HepG2 (cell line): ENCODE measurements at regions not wholly inside any gene's neighbourhood (a gene's known extent, or its start where the extent isn't known, plus 50 kb on each side); places are given as distances from the start of the nearest gene placed in this dataset.

Experiments used
- ATAC-seq: fragments of 200-7000 bp; cut with Tn5 transposase; 3 replicates; pipeline ENCODE4 v1.9.1; 2020; ENCODE audit warnings: mild to moderate bottlenecking, moderate library complexity
- BruUV-seq: library from RNA; stranded (reverse); fragments of 400-500 nt; replicated peaks from 2 replicates; lab custom pipeline; 2021; lab: Mats Ljungman, UMichigan
- CTCF ChIA-PET: fragments of 300-600 bp; formaldehyde crosslinking; extraction: SDS; loops from one replicate; lab custom pipeline; 2021; ENCODE audit warnings: low total read pairs, inconsistent platforms, low intra/inter-chr PET ratio; lab: Yijun Ruan, JAX
- POLR2A ChIA-PET: fragments of 350-600 bp; sonication (Branson Sonifier 250); formaldehyde crosslinking; loops from one replicate; lab custom pipeline; 2020; ENCODE audit warnings: antibody characterized with exemption, inconsistent platforms; lab: Yijun Ruan, JAX
- DNase-seq: peaks from one replicate; pipeline ENCODE4 v3.0.0-alpha.2; 2015; ENCODE audit warnings: low spot score
- FAIRE-seq: peaks from 3 replicates; lab custom pipeline; 2011; peaks lifted over from hg19 to GRCh38; lab: Jason Lieb, UNC
- H2AFZ ChIP-seq: one replicate; pipeline ENCODE4 v1.6.1; 2011; ENCODE audit warnings: low read length, inconsistent platforms
- H3K27ac ChIP-seq: fragments of 300-600 bp; 3 replicates; pipeline ENCODE4 v1.8.0; 2011; ENCODE audit warnings: mixed run types, mild to moderate bottlenecking, mixed read lengths, low read length, inconsistent platforms; ENCODE audit not compliant: insufficient read depth; ENCODE audit errors: extremely low read length
- H3K27me3 ChIP-seq, 2 experiments: fragments of 200-600 bp in 1 of 2; 2 replicates in 1 of 2; 3 replicates in 1 of 2; pipeline versions ENCODE4 v1.6.0 to v1.8.0; 2011; ENCODE audit warnings: low read length in 2 of 2, mild to moderate bottlenecking in 2 of 2, moderate library complexity in 2 of 2, inconsistent platforms in 1 of 2; ENCODE audit not compliant: insufficient read depth in 2 of 2, control insufficient read depth in 1 of 2
- H3K36me3 ChIP-seq, 2 experiments: fragments of 200-600 bp in 1 of 2; replicated peaks in 1 of 2; 2 replicates in 1 of 2; 3 replicates in 1 of 2; pipeline versions ENCODE4 v1.5.1 to v1.8.0; 2011; ENCODE audit warnings: low read length in 2 of 2, inconsistent platforms in 1 of 2; ENCODE audit not compliant: insufficient read depth in 2 of 2, control insufficient read depth in 1 of 2
- H3K4me1 ChIP-seq: 2 replicates; pipeline ENCODE4 v1.5.1; 2012; ENCODE audit warnings: low read length, inconsistent platforms; ENCODE audit not compliant: insufficient read depth
- H3K4me2 ChIP-seq: 2 replicates; pipeline ENCODE4 v1.6.0; 2011; ENCODE audit warnings: low read depth, low read length, inconsistent platforms
- H3K4me3 ChIP-seq, 3 experiments: fragments of 200-600 bp in 1 of 3; sonication (generic), shearing (Covaris generic) in 1 of 3; replicated peaks in 1 of 3; 2 replicates each; pipeline ENCODE4 v1.5.1; 2011 to 2016; ENCODE audit warnings: low read length in 3 of 3, inconsistent platforms in 2 of 3, low read depth in 2 of 3, mild to moderate bottlenecking in 2 of 3, control low read depth in 1 of 3, mixed read lengths in 1 of 3; ENCODE audit not compliant: insufficient read depth in 1 of 3
- H3K79me2 ChIP-seq: one replicate; pipeline ENCODE4 v1.6.1; 2011; ENCODE audit warnings: low read length, inconsistent platforms; ENCODE audit not compliant: insufficient read depth
- H3K9ac ChIP-seq: 2 replicates; pipeline ENCODE4 v1.6.0; 2011; ENCODE audit warnings: mild to moderate bottlenecking, low read depth, low read length, inconsistent platforms; ENCODE audit not compliant: insufficient read depth
- H3K9me3 ChIP-seq: 2 replicates; pipeline ENCODE4 v1.5.1; 2012; ENCODE audit warnings: mild to moderate bottlenecking, low read length
- H4K20me1 ChIP-seq: 2 replicates; pipeline ENCODE4 v1.6.0; 2011; ENCODE audit warnings: inconsistent platforms, mild to moderate bottlenecking, low read length, moderate library complexity; ENCODE audit not compliant: insufficient read depth
- ARID2 ChIP-seq: sonication (generic); formaldehyde crosslinking; IDR thresholded peaks from 2 replicates; pipeline ENCODE4 v1.8.1; 2022; ENCODE audit warnings: mild to moderate bottlenecking, missing genetic modification reagents, borderline replicate concordance
- ATF7-NPFF ChIP-seq: sonication (generic); formaldehyde crosslinking; IDR thresholded peaks from 2 replicates; pipeline ENCODE4 v1.8.1; 2023; ENCODE audit warnings: mild to moderate bottlenecking, low read depth, missing genetic modification reagents, moderate library complexity
- CSRNP1 ChIP-seq: sonication (generic); formaldehyde crosslinking; IDR thresholded peaks from 2 replicates; pipeline ENCODE4 v1.8.1; 2023; ENCODE audit warnings: mild to moderate bottlenecking, missing genetic modification reagents
- ERF ChIP-seq: IDR thresholded peaks from 2 replicates; pipeline ENCODE4 v1.6.1; 2018; ENCODE audit warnings: missing biosample characterization, missing genetic modification reagents
- GTF3A ChIP-seq: sonication (generic); formaldehyde crosslinking; conservative IDR thresholded peaks from 2 replicates; pipeline ENCODE4 v1.4.0; 2020; ENCODE audit warnings: mild to moderate bottlenecking, missing genetic modification reagents
- GZF1 ChIP-seq: sonication (generic); formaldehyde crosslinking; IDR thresholded peaks from 2 replicates; pipeline ENCODE4 v1.5.1; 2020; ENCODE audit warnings: mild to moderate bottlenecking, missing genetic modification reagents
- KLF13 ChIP-seq: sonication (generic); formaldehyde crosslinking; IDR thresholded peaks from 2 replicates; pipeline ENCODE4 v1.4.0; 2020; ENCODE audit warnings: mild to moderate bottlenecking, missing genetic modification reagents
- MIXL1 ChIP-seq: IDR thresholded peaks from 2 replicates; pipeline ENCODE4 v1.6.1; 2016
- MXD4 ChIP-seq: IDR thresholded peaks from 2 replicates; pipeline ENCODE4 v1.6.1; 2016; ENCODE audit warnings: mild to moderate bottlenecking, missing biosample characterization, missing genetic modification reagents
- NBN ChIP-seq: fragments of 450-650 bp; conservative IDR thresholded peaks from 2 replicates; pipeline ENCODE4 v1.6.1; 2017
- NONO ChIP-seq, 2 experiments: fragments of 450-650 bp in 1 of 2; sonication (generic) in 1 of 2; formaldehyde crosslinking in 1 of 2; IDR thresholded peaks in 1 of 2; conservative IDR thresholded peaks in 1 of 2; 2 replicates each; pipeline versions ENCODE4 v1.6.1 to v1.8.0; 2017 to 2022; ENCODE audit warnings: mild to moderate bottlenecking in 1 of 2, missing genetic modification reagents in 1 of 2, moderate library complexity in 1 of 2
- ZNF138 ChIP-seq: sonication (generic); formaldehyde crosslinking; IDR thresholded peaks from 2 replicates; pipeline ENCODE4 v1.5.0; 2020; ENCODE audit warnings: mild to moderate bottlenecking, low read depth, missing genetic modification reagents
- ZNF234 ChIP-seq: sonication (generic); formaldehyde crosslinking; conservative IDR thresholded peaks from 2 replicates; pipeline ENCODE4 v1.5.1; 2020; ENCODE audit warnings: mild to moderate bottlenecking, missing genetic modification reagents
- ZNF33B ChIP-seq: sonication (generic); formaldehyde crosslinking; IDR thresholded peaks from 2 replicates; pipeline ENCODE4 v1.5.1; 2020; ENCODE audit warnings: mild to moderate bottlenecking, missing genetic modification reagents
- ZNF343 ChIP-seq: sonication (generic); formaldehyde crosslinking; IDR thresholded peaks from 2 replicates; pipeline ENCODE4 v1.4.0; 2020; ENCODE audit warnings: mild to moderate bottlenecking, missing genetic modification reagents
- ZNF549 ChIP-seq: sonication (generic); formaldehyde crosslinking; IDR thresholded peaks from 2 replicates; pipeline ENCODE4 v1.5.0; 2020; ENCODE audit warnings: missing genetic modification reagents
- ZNF646 ChIP-seq: sonication (generic); formaldehyde crosslinking; IDR thresholded peaks from 2 replicates; pipeline ENCODE4 v1.9.0; 2021; ENCODE audit warnings: mild to moderate bottlenecking, missing genetic modification reagents
- WGBS: methylation state at CpG from one replicate; pipeline ENCODE4 v1.1.6; 2017; ENCODE audit warnings: low lambda C conversion rate; 5-methylcytosine and 5-hydroxymethylcytosine counted together
- in situ Hi-C: cut with HindIII; loops from 2 replicates; pipeline ENCODE4 v1.10.0; 2017; ENCODE audit warnings: low pct_unique_long_range_greater_than_20kb; ENCODE audit not compliant: extremely low pct_ligation_motif_present
- intact Hi-C: fragments of 100-400 bp; cut with micrococcal nuclease; formaldehyde crosslinking; loops from one replicate; pipeline ENCODE4 v1.10.0; 2022; ENCODE audit not compliant: unreplicated experiment

GRCh38 chr5:37933576-37933975, 93.7 kb upstream of the GDNF start:
- intact Hi-C loops (no loop called here), in situ Hi-C loops (no loop called here)
- Histone ChIP-seq H3K79me2 (no peaks in the 10 kb centered on the region), H2AFZ (no peak overlapping the region), H3K36me3 (no peaks in the 10 kb centered on the region), H3K9ac (no peak overlapping the region), H4K20me1 (no peaks in the 10 kb centered on the region), H3K4me1 (no peaks in the 10 kb centered on the region), H3K27me3 (peaks cover 1 to 24% of the 10 kb centered on the region in 2 experiments; a peak in 3 of 5 replicates), H3K4me3 (no peak overlapping the region), H3K9me3 (no peaks in the 10 kb centered on the region), H3K4me2 (no peak overlapping the region), H3K27ac (no peak overlapping the region)
- FAIRE-seq (no peak), DNase-seq (no peak), ATAC-seq (no peak)
- CTCF ChIA-PET, result no interaction called here
- WGBS, result 24% methylated on average over 7 of the region's 7 CpGs
- POLR2A ChIA-PET, result no interaction called here
- TF ChIP-seq GTF3A (no peak), ZNF138 (CRISPR knock-in tag) (no peak), ERF (CRISPR knock-in tag) (no peak), ZNF343 (CRISPR knock-in tag) (no peak), ARID2 (no peak), CSRNP1 (no peak), ZNF234 (no peak), KLF13 (no peak), ZNF549 (no peak), NONO (IDR thresholded peaks at IDR 0.05) (no peak), NONO (CRISPR knock-in tag; conservative IDR thresholded peaks at IDR 0.05) (no peak), MIXL1 (CRISPR knock-in tag) (no peak), GZF1 (CRISPR knock-in tag) (no peak), ZNF33B (CRISPR knock-in tag) (no peak), ATF7-NPFF (CRISPR knock-in tag) (no peak), NBN (no peak), MXD4 (no peak), ZNF646 (CRISPR knock-in tag) (no peak)
- TF ChIP-seq, all 625 proteins: peak for 0
- BruUV-seq, result no TSS peak
